ENCODE measurements at regions not wholly inside any gene's neighbourhood (a gene's known extent, or its start where the extent isn't known, plus 50 kb on each side); places are given as distances from the start of the nearest gene placed in this dataset.

DNA sequence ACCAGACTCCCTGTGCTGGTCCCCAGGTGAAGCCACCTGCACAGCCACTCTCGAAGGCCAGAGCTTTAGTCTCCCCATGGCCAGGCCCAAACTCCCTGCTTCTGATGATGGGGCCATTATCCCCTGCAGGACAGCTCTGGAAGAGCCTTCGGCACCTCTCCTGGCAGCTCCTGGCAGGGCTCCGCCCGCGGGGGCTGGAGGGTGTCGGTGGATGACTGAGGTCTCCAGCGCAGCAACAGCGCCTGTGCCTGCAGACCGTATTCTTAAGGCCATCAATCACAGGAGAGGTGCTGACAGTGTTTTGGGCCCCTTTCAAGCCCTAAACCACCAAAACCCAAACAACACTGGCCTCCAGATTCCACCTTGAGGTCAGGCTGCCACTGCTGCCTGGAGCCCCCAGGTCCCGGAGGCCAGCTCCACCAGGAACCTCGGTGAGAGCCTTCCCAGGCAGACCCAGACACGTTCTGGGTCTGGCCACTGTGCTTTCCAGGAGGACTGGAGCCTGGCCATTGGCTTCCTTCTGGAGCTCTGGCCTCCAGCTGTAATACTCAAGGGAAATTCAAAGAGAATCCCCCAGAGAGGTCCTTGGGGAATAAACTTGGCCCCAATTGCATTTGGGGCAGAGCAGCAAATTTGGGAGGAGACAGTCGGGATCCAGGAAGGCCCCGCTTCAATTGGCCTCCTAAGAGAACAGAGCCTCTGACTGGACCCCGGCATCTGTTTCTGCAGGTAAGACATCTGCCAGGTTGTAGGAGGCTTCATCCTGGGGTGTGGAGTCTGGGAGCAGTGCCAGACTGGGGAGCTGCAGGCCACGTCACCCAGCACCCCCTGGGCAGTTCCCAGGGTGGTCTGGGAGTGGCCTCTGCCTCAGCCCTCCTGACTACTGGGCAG is 210.6 kb upstream of the RTL1 start:
- CTCF ChIA-PET: no interaction called here
- POLR2A ChIA-PET: no interaction called here

DNA sequence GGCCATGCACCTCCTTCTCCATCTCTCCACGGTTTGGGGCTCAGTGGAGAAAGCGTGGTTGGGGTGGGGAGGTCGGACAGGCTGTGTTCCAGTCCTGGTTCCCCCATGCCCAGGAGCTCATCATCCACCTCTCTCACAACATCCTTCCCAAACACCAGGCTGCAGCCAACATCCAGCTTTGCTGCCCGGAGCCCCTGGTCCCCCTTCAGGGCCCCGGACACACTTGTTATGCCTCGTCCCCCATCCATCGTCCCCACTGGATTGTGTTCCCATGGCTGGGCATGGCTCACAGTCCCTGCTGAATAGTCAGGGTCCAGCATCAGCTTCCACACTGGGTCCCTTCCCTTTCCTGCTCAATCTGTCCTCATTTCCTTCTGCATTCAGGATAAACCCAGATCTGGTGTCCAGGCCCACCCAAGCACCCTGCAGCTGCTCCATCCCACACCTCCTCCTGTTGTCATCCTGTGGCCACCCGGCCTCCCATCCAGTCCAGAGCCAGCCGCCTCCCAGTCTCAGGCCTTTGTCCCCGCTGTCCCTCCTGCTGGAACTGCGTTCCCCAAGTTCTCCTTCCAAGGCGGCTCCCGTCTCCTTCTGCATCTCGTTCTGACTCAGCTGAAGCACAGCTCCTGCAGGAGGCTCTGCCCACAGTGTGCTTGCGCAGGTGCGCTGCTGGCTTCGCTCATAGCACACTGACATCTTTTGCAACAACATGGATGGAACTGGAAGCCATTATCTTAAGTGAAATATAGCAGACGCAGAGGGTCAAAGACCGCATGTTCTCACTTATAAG is 211.4 kb upstream of the RTL1 start:
- POLR2A ChIA-PET: no interaction called here
- CTCF ChIA-PET: no interaction called here

DNA sequence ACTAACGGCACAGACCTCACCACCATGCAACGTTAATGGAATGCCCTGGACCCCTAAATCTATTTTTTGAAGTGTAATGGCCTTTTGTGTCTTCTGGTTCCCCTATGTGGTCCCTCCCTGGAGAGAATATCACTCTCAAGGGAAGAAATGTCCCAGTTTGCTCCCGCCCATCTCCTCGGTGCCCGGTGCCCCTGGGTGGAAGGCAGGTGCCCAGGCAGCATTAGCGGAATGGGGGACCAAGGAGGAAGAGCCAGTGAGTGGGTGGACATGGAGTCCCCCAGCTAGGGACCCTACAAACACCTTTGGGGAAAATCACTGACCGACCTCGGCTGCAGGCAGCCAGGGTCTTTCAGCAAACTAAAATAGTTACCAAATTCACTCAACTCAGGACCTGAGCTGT is 212.1 kb upstream of the RTL1 start:
- CTCF ChIA-PET: no interaction called here

DNA sequence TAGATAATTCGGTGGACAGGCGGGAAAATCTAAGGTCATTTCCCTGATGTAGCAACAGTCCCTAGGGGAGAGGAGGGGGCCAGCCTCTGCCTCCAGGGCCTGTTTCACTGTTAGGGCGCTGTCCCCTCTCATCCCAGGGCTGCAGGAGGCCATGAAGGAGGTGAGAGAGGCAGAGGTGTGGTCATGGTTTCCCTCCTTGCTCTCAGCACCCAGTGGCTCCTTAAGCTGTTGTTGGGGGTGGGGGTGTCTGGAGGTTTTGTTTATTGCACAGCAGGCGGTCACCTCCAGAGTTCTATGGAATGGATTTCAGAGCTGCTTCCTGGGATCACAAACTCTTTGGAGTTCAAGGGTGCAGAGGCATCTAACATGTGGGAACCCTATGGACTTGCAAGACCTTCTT is 212.5 kb upstream of the RTL1 start:
- ChIA-PET CTCF (no interaction called here), POLR2A (no interaction called here)

More for the DNA sequence above, 212.1 kb upstream of the RTL1 start:
- POLR2A ChIA-PET: no interaction called here

GRCh38 chr14:101116486-101117130 is 213.1 kb upstream of the RTL1 start:
- POLR2A ChIA-PET: no interaction called here
- CTCF ChIA-PET: no interaction called here

- CTCF ChIA-PET: no interaction called here
- POLR2A ChIA-PET: interaction anchor here (0.5 kb wide), 1 partner anchor 34 kb away, joined by 3 read pairs; no protein-coding TSS in a partner anchor
These were observed 214.0 kb upstream of the RTL1 start for GRCh38 chr14:101117543-101117942.

DNA sequence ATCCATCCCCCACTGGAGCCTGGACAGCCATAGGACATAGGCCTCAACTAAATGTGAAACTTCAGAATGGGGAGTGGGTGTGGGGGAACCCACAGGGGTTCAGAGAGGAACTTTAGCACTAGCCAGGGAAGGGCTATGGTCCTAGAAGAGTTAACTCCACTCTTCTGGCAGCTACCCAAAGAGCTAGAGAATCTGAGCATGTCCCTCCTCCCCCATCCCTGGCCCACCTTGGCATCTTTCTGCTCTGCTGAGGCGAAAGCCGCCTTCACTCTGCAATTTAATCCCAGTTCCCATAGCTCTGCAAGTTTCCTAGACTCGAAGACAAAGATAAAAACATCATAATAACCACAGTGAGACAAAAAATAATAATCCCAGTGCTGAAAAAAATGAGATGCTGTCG is 214.7 kb upstream of the RTL1 start:
- CTCF ChIA-PET: no interaction called here
- POLR2A ChIA-PET: no interaction called here

DNA sequence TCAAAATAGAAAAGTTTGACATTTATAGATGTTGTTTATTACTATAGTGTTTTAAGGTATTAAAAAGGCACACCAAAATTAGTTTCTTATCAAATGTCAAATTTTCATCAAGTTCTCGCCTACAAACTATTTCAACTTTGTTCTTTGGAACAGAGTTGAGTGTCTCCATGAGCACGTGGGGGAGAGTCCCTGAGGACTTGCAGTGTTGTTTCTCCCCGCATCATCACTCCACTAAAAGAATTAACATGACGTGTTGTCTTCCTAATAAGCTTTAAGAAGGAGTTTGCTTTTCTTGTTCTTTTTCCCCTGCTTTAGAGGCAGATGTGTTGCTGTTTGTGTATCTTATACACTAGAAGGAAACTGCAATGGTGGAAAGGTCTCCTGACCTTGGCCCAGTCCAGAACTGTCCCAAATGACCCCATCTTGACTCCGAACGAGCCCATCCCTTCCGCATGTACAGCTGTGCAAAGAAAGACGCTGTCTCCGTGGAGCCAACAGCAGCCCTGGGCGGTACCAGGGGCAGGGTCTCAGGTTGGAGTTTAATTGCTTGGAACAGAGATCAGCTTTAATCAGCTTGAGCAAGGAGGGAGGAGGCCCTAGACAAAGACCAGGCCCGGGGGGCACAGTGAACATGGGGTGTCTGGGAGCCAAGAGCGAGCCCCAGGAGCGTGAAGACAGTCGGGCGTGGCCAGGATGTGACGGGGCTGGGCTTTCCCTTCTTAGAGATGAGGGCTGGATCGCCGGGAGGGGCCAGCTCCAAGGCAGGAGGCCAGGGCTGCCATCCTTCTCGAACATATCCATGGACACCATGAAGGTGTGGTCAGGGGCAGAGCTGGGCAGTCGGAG is 215.4 kb upstream of the RTL1 start:
- ChIA-PET CTCF (no interaction called here), POLR2A (no interaction called here)

GRCh38 chr14:101119830-101120571 is 216.5 kb upstream of the RTL1 start:
- CTCF ChIA-PET: no interaction called here

GRCh38 chr14:101120641-101121507 is 217.4 kb upstream of the RTL1 start:
- ChIA-PET CTCF (no interaction called here), POLR2A (no interaction called here)

More at GRCh38 chr14:101119830-101120571, 216.5 kb upstream of the RTL1 start:
- POLR2A ChIA-PET: no interaction called here

GRCh38 chr14:101121508-101122139 is 218.1 kb upstream of the RTL1 start:
- ChIA-PET POLR2A (no interaction called here), CTCF (no interaction called here)

DNA sequence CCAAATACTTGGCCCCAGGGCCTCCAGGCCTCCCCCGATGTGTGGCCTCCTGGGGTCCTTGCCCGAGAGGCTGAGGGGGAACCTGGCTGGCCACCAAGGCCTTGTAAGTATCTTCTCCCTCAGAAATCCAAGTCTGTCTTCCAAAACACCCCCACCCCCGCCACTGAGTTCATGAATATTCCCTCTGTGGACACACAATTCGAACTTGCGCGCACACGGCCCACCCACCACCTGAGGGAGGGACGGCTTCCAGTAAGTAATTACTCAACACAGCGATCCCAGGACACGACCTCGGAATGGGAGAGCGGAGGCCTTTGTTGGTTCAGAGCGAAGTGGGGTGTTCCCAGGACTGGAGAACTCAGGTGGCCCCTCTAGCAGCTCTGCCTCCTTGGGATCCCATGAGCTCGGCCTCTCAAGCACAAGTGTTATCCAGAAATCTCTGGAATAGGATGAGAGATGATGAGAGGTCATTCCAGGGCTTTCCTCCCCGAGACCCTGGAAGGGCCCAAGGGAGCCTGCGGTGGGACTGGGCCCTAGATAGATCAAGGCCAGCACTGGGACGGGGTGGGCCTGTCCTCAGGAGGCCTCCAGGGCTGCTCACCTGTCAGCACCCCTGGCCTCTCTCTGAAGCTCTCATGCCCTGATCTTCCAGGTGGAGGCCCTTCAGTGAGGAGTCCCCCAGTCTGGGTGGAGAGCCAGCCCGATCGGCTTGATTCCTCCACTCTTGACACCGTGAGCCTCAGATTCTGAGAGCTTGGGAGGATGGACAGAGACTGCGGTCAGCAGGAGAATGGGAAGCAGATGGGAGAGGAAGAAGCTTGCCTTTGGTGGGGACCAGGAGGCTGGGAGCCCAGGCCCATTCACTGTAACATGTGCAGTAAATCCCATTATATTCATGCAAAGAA is 219.0 kb upstream of the RTL1 start:
- ChIA-PET CTCF (no interaction called here), POLR2A (no interaction called here)

DNA sequence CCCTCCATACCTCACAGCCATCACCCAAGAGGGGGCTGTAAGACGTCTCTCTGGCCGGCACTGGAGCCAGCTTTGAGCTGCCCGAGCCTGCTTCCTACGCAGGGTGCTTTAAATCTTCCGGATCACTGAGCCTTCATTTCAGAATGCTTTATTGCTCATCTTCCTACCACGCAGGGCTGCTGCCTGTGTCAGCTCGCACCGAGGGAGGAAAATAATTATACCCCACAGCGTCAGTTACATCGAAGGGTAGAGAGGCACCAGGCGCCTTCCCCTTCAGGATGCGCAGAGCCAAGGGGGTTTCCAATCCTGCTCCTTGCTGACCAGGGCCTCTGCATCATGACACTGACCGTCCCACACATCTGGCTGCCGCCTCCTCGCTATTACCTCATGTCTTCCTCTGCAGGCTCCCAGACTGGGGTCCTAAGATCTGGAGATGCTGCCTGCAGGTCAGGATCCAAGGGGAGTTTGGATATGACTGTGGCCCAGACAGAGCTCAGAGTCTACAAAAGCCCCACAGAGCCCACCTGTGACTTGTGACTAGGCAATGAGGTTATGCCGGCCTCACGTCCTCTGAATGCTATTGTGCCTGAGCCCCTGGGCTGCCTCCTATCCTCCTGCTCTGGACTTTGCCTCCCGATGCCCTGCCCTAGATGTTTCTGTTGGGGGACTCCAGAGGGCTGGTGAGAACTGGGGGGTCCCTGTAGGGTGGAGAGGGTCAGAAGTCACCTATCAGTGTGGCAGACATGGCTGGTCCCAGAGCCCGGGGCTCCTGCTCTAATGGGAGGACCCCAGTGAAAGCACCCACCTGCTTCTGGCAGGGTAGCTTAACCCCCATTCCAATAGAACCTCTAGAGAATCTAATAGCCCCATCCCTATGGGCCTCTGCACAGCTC is 220.3 kb upstream of the RTL1 start:
- ChIA-PET CTCF (no interaction called here), POLR2A (no interaction called here)

GRCh38 chr14:101124815-101125214 is 221.3 kb upstream of the RTL1 start:
- ChIA-PET POLR2A (no interaction called here), CTCF (no interaction called here)

GRCh38 chr14:101125313-101125712 is 221.8 kb upstream of the RTL1 start:
- POLR2A ChIA-PET: no interaction called here

More at GRCh38 chr14:101125313-101125712, 221.8 kb upstream of the RTL1 start:
- CTCF ChIA-PET: no interaction called here

All from activated CD8-positive, alpha-beta memory T cell treated with anti-CD3 and anti-CD28 coated beads for 36 hours (primary cell).